ENCODE measurements at regions not wholly inside any gene's neighbourhood (a gene's known extent, or its start where the extent isn't known, plus 50 kb on each side); places are given as distances from the start of the nearest gene placed in this dataset.

DNA sequence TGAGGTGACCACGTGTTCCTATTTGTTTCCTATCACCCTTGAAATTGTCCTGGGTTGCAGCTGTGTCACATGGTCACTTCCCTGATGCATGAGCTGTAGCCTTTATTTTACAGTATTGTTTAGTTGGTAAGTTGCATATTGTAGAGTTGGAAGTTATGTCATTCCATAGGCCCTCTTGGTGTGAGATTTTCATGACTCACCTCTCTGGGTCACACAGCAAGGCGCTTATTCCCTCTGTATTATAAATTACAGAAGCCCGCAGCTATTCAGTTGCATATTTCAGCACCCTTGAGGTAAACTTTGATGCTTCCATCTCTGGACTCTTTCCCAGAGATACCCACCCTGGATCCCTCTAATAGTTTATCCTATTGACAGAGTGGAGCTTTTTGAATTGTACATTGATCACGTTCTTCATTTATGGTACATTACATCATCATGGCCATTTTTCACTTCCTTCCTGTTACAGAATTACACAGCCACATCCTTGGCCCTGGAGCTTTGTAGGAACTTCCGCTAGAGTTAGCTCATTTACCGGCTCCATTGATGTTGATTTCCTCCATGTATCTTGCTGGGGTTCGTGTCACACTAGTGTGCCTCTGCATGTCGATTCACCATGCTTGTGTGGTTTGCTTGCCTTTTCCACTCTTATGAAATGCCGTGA lies 543.1 kb upstream of the RGMA start:
- no peak for TF ChIP-seq ZFP3 (CRISPR knock-in tag; IDR thresholded peaks at IDR 0.05)
- TF ChIP-seq, protein P1, sequence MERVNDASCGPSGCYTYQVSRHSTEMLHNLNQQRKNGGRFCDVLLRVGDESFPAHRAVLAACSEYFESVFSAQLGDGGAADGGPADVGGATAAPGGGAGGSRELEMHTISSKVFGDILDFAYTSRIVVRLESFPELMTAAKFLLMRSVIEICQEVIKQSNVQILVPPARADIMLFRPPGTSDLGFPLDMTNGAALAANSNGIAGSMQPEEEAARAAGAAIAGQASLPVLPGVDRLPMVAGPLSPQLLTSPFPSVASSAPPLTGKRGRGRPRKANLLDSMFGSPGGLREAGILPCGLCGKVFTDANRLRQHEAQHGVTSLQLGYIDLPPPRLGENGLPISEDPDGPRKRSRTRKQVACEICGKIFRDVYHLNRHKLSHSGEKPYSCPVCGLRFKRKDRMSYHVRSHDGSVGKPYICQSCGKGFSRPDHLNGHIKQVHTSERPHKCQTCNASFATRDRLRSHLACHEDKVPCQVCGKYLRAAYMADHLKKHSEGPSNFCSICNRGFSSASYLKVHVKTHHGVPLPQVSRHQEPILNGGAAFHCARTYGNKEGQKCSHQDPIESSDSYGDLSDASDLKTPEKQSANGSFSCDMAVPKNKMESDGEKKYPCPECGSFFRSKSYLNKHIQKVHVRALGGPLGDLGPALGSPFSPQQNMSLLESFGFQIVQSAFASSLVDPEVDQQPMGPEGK (CRISPR knock-in tag; IDR thresholded peaks at IDR 0.05; ENCODE audit: borderline replicate concordance) = no peak
- no peak for TF ChIP-seq ESRRG (CRISPR knock-in tag; IDR thresholded peaks at IDR 0.05)
- TF ChIP-seq ZFP30 (CRISPR knock-in tag; IDR thresholded peaks at IDR 0.05) = no peak
- TF ChIP-seq, protein P2, sequence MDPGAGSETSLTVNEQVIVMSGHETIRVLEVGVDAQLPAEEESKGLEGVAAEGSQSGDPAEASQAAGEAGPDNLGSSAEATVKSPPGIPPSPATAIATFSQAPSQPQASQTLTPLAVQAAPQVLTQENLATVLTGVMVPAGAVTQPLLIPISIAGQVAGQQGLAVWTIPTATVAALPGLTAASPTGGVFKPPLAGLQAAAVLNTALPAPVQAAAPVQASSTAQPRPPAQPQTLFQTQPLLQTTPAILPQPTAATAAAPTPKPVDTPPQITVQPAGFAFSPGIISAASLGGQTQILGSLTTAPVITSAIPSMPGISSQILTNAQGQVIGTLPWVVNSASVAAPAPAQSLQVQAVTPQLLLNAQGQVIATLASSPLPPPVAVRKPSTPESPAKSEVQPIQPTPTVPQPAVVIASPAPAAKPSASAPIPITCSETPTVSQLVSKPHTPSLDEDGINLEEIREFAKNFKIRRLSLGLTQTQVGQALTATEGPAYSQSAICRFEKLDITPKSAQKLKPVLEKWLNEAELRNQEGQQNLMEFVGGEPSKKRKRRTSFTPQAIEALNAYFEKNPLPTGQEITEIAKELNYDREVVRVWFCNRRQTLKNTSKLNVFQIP (CRISPR knock-in tag; IDR thresholded peaks at IDR 0.05; ENCODE audit: borderline replicate concordance, low read depth) = no peak
- no peak for TF ChIP-seq RARB (CRISPR knock-in tag; IDR thresholded peaks at IDR 0.05)
- TF ChIP-seq, protein P3, sequence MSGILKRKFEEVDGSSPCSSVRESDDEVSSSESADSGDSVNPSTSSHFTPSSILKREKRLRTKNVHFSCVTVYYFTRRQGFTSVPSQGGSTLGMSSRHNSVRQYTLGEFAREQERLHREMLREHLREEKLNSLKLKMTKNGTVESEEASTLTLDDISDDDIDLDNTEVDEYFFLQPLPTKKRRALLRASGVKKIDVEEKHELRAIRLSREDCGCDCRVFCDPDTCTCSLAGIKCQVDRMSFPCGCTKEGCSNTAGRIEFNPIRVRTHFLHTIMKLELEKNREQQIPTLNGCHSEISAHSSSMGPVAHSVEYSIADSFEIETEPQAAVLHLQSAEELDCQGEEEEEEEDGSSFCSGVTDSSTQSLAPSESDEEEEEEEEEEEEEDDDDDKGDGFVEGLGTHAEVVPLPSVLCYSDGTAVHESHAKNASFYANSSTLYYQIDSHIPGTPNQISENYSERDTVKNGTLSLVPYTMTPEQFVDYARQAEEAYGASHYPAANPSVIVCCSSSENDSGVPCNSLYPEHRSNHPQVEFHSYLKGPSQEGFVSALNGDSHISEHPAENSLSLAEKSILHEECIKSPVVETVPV (CRISPR knock-in tag; IDR thresholded peaks at IDR 0.05) = no peak
- no peak for TF ChIP-seq OSR1 (CRISPR knock-in tag; IDR thresholded peaks at IDR 0.05)
- TF ChIP-seq BACH2 (CRISPR knock-in tag; IDR thresholded peaks at IDR 0.05; ENCODE audit: borderline replicate concordance) = no peak
- TF ChIP-seq, protein P4, sequence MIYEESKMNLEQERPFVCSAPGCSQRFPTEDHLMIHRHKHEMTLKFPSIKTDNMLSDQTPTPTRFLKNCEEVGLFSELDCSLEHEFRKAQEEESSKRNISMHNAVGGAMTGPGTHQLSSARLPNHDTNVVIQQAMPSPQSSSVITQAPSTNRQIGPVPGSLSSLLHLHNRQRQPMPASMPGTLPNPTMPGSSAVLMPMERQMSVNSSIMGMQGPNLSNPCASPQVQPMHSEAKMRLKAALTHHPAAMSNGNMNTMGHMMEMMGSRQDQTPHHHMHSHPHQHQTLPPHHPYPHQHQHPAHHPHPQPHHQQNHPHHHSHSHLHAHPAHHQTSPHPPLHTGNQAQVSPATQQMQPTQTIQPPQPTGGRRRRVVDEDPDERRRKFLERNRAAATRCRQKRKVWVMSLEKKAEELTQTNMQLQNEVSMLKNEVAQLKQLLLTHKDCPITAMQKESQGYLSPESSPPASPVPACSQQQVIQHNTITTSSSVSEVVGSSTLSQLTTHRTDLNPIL (CRISPR knock-in tag; IDR thresholded peaks at IDR 0.05; ENCODE audit: low read depth) = no peak
- no peak for TF ChIP-seq ARNTL (CRISPR knock-in tag; IDR thresholded peaks at IDR 0.05; ENCODE audit: borderline replicate concordance, low read depth)
- TF ChIP-seq GLIS3 (CRISPR knock-in tag; IDR thresholded peaks at IDR 0.05) = no peak
